ENCODE measurements at regions not wholly inside any gene's neighbourhood (a gene's known extent, or its start where the extent isn't known, plus 50 kb on each side); places are given as distances from the start of the nearest gene placed in this dataset.

- Histone ChIP-seq H3K9ac (ENCODE audit: low read length) (no peak overlapping the region), H3K36me3 (ENCODE audit: control insufficient read depth, insufficient read depth, low read length) (no peaks in the 10 kb centered on the region), H3K4me1 (ENCODE audit: control insufficient read depth, insufficient read depth, low read length) (peaks cover 8% of the 10 kb centered on the region), H3K4me3 (ENCODE audit: low read length) (no peak overlapping the region), H3K27me3 (ENCODE audit: control insufficient read depth, insufficient read depth, low read length) (peaks cover 6% of the 10 kb centered on the region), H3K27ac (ENCODE audit: low read depth, low read length) (no peak overlapping the region)
These were observed 260.8 kb upstream of the TNRC6C start for GRCh38 chr17:77697480-77698400.

- Histone ChIP-seq H3K4me1 (ENCODE audit: control insufficient read depth, insufficient read depth, low read length) (peaks cover 8% of the 10 kb centered on the region), H3K4me3 (ENCODE audit: low read length) (no peak overlapping the region), H3K9ac (ENCODE audit: low read length) (no peak overlapping the region), H3K27ac (ENCODE audit: low read depth, low read length) (no peak overlapping the region), H3K36me3 (ENCODE audit: control insufficient read depth, insufficient read depth, low read length) (no peaks in the 10 kb centered on the region), H3K27me3 (ENCODE audit: control insufficient read depth, insufficient read depth, low read length) (peaks cover 6% of the 10 kb centered on the region)
These were observed 259.4 kb upstream of the TNRC6C start for GRCh38 chr17:77698903-77699623.

- Histone ChIP-seq H3K27ac (ENCODE audit: low read depth, low read length) (no peak overlapping the region), H3K4me1 (ENCODE audit: control insufficient read depth, insufficient read depth, low read length) (peaks cover 8% of the 10 kb centered on the region), H3K27me3 (ENCODE audit: control insufficient read depth, insufficient read depth, low read length) (peaks cover 6% of the 10 kb centered on the region), H3K9ac (ENCODE audit: low read length) (no peak overlapping the region), H3K36me3 (ENCODE audit: control insufficient read depth, insufficient read depth, low read length) (no peaks in the 10 kb centered on the region), H3K4me3 (ENCODE audit: low read length) (no peak overlapping the region)
These were observed 258.2 kb upstream of the TNRC6C start for GRCh38 chr17:77700165-77700881.

GRCh38 chr17:77701996-77702395, 256.5 kb upstream of the TNRC6C start:
- H3K4me1 ChIP-seq (ENCODE audit: control insufficient read depth, insufficient read depth, low read length), result peaks cover 2% of the 10 kb centered on the region
- H3K27me3 ChIP-seq (ENCODE audit: control insufficient read depth, insufficient read depth, low read length), result peaks cover 4% of the 10 kb centered on the region
- H3K36me3 ChIP-seq (ENCODE audit: control insufficient read depth, insufficient read depth, low read length), result no peaks in the 10 kb centered on the region
- H3K27ac ChIP-seq (ENCODE audit: low read depth, low read length), result no peak overlapping the region
- no peak overlapping the region for H3K4me3 ChIP-seq (ENCODE audit: low read length)
- H3K9ac ChIP-seq (ENCODE audit: low read length), result no peak overlapping the region

GRCh38 chr17:77704048-77704815, 254.3 kb upstream of the TNRC6C start:
- no peaks in the 10 kb centered on the region for H3K4me1 ChIP-seq (ENCODE audit: control insufficient read depth, insufficient read depth, low read length)
- no peak overlapping the region for H3K27ac ChIP-seq (ENCODE audit: low read depth, low read length)
- peaks cover 3% of the 10 kb centered on the region for H3K27me3 ChIP-seq (ENCODE audit: control insufficient read depth, insufficient read depth, low read length)
- no peaks in the 10 kb centered on the region for H3K36me3 ChIP-seq (ENCODE audit: control insufficient read depth, insufficient read depth, low read length)
- no peak overlapping the region for H3K4me3 ChIP-seq (ENCODE audit: low read length)
- no peak overlapping the region for H3K9ac ChIP-seq (ENCODE audit: low read length)

DNA sequence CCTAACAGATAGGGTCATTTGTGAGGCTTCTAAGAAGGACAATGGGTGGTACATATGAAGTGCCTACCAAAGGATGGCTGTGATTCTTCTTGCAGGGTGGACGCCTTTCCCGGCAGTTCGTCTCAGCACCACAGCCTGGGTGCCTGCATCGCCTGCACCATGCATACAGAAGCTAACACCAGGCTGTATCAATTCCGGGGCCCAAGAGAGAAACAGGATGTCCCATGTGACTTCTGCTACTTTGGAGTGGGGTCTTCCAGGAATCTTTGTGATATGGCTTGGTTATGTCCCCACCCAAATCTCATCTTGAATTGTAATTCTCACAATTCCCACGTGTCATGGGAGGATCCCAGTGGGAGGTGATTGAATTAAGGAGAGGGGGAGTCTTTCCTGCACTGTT, 251.6 kb upstream of the TNRC6C start:
- H3K27me3 ChIP-seq (ENCODE audit: control insufficient read depth, insufficient read depth, low read length), result no peaks in the 10 kb centered on the region
- H3K4me1 ChIP-seq (ENCODE audit: control insufficient read depth, insufficient read depth, low read length), result no peaks in the 10 kb centered on the region
- no peaks in the 10 kb centered on the region for H3K36me3 ChIP-seq (ENCODE audit: control insufficient read depth, insufficient read depth, low read length)
- H3K4me3 ChIP-seq (ENCODE audit: low read length), result no peak overlapping the region
- no peak overlapping the region for H3K9ac ChIP-seq (ENCODE audit: low read length)
- H3K27ac ChIP-seq (ENCODE audit: low read depth, low read length), result no peak overlapping the region

- Histone ChIP-seq H3K36me3 (ENCODE audit: control insufficient read depth, insufficient read depth, low read length) (no peaks in the 10 kb centered on the region), H3K4me3 (ENCODE audit: low read length) (no peak overlapping the region), H3K4me1 (ENCODE audit: control insufficient read depth, insufficient read depth, low read length) (no peaks in the 10 kb centered on the region), H3K27me3 (ENCODE audit: control insufficient read depth, insufficient read depth, low read length) (no peaks in the 10 kb centered on the region), H3K9ac (ENCODE audit: low read length) (no peak overlapping the region), H3K27ac (ENCODE audit: low read depth, low read length) (no peak overlapping the region)
These were observed 251.0 kb upstream of the TNRC6C start for GRCh38 chr17:77707546-77707945.

- H3K4me1 ChIP-seq (ENCODE audit: control insufficient read depth, insufficient read depth, low read length), result no peaks in the 10 kb centered on the region
- no peak overlapping the region for H3K9ac ChIP-seq (ENCODE audit: low read length)
- H3K4me3 ChIP-seq (ENCODE audit: low read length), result no peak overlapping the region
- H3K27ac ChIP-seq (ENCODE audit: low read depth, low read length), result no peak overlapping the region
- H3K36me3 ChIP-seq (ENCODE audit: control insufficient read depth, insufficient read depth, low read length), result no peaks in the 10 kb centered on the region
- no peaks in the 10 kb centered on the region for H3K27me3 ChIP-seq (ENCODE audit: control insufficient read depth, insufficient read depth, low read length)
These were observed 250.5 kb upstream of the TNRC6C start for GRCh38 chr17:77708049-77708448.

DNA sequence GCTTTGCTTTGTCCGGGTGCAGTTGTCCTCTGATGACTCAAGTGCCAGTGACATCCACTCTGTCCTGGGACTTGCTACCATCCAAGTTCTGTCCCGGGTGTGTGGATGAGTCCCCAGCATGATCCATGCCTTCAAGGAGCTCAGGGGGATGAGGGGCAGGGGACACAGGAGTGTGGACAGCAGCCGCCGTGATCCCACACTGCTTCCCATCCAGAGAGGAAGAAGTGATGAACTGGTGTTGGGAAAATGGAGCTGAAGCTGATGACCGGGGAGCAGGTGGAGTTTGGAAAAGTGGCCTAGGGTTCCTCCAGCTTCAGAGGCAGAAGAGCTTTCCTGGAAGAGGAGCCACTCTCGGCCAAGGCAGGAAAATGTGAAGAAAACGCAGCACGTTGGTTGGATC, 249.6 kb upstream of the TNRC6C start:
- Histone ChIP-seq H3K4me3 (ENCODE audit: low read length) (no peak overlapping the region), H3K4me1 (ENCODE audit: control insufficient read depth, insufficient read depth, low read length) (no peaks in the 10 kb centered on the region), H3K27me3 (ENCODE audit: control insufficient read depth, insufficient read depth, low read length) (no peaks in the 10 kb centered on the region), H3K36me3 (ENCODE audit: control insufficient read depth, insufficient read depth, low read length) (no peaks in the 10 kb centered on the region), H3K9ac (ENCODE audit: low read length) (no peak overlapping the region), H3K27ac (ENCODE audit: low read depth, low read length) (no peak overlapping the region)

- H3K27ac ChIP-seq (ENCODE audit: low read depth, low read length), result no peak overlapping the region
- H3K27me3 ChIP-seq (ENCODE audit: control insufficient read depth, insufficient read depth, low read length), result no peaks in the 10 kb centered on the region
- H3K9ac ChIP-seq (ENCODE audit: low read length), result no peak overlapping the region
- no peak overlapping the region for H3K4me3 ChIP-seq (ENCODE audit: low read length)
- no peaks in the 10 kb centered on the region for H3K4me1 ChIP-seq (ENCODE audit: control insufficient read depth, insufficient read depth, low read length)
- H3K36me3 ChIP-seq (ENCODE audit: control insufficient read depth, insufficient read depth, low read length), result no peaks in the 10 kb centered on the region
These were observed 248.9 kb upstream of the TNRC6C start for GRCh38 chr17:77709594-77709993.

DNA sequence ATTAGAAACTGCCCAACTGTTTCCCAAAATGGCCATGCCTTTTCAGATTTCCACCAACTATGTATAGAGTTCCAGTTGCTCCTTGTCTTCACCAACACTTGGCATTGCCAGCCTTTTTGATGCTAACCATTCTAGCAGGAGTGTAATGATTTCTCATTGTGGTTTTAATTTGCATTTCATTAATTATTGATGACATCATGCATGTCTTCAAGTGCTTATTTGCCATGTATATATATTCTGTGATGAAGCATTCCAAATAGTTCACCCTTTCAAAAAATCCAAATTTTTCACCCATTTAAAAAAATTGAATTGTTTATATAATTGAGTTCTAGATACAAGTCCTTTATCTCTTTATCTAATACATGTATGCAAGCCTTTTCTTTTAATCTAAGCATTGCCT, 245.9 kb upstream of the TNRC6C start:
- Histone ChIP-seq H3K4me1 (ENCODE audit: control insufficient read depth, insufficient read depth, low read length) (no peaks in the 10 kb centered on the region), H3K27me3 (ENCODE audit: control insufficient read depth, insufficient read depth, low read length) (no peaks in the 10 kb centered on the region), H3K4me3 (ENCODE audit: low read length) (no peak overlapping the region), H3K36me3 (ENCODE audit: control insufficient read depth, insufficient read depth, low read length) (no peaks in the 10 kb centered on the region), H3K27ac (ENCODE audit: low read depth, low read length) (no peak overlapping the region), H3K9ac (ENCODE audit: low read length) (no peak overlapping the region)
